GM12892 (cell line): ENCODE measurements at regions not wholly inside any gene's neighbourhood (a gene's known extent, or its start where the extent isn't known, plus 50 kb on each side); places are given as distances from the start of the nearest gene placed in this dataset.

Experiments used
- POLR2A ChIP-seq: IDR thresholded peaks from 2 replicates; pipeline ENCODE4 v1.6.1; 2011; ENCODE audit warnings: low read depth, low read length, control low read depth
- TAF1 ChIP-seq: IDR thresholded peaks from 2 replicates; pipeline ENCODE4 v1.6.1; 2011; ENCODE audit warnings: low read depth, mild to moderate bottlenecking, control low read depth, low read length, borderline replicate concordance

DNA sequence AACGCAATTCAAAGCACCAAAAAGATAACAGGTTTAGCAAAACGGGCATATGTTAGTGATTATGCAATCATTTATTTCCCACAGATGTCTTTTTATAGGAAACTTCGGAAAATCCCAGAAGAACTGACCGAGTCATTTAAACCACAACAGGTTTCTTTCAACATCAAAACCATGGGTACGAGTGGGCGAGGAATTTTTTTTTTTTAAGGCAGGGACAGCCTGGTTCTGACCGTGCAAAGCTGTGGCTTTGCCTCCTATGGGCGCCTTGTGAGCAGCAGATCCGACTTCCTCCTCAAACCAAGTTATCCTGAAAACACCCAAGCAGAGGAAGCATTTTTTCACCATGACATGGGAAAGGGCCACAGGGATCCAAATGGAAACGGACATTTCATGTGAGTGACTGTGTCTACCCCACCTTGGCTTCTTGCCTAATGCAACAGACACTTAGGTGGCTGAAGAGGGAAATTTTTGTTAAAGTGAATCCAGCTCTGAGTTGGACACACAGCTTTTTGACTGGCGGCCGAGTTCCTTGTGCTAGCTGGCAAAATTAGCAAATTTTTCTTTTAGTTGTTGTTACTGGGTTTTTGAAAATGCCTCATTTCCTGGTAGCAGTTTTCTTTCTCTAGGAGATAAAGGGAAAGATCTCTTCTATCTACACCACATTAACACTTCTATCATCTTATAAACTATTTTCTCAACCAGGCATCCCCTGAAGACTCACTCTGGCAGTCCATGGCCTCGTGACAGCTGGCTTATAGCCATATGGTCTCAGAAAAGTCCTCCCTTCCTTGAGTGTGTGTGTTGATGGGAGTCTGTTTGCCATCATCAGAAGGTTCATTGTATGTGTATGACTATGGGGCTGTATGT, 487.4 kb upstream of the ZEB2 start:
- TF ChIP-seq POLR2A (no peak), TAF1 (no peak)
